IMR-90 (cell line): ENCODE measurements at regions not wholly inside any gene's neighbourhood (a gene's known extent, or its start where the extent isn't known, plus 50 kb on each side); places are given as distances from the start of the nearest gene placed in this dataset.

Source experiments
- CEBPB ChIP-seq: IDR thresholded peaks from 2 replicates; pipeline ENCODE4 v1.6.1; 2012; ENCODE audit warnings: low read depth, low read length, improper control_type of control experiment
- CTCF ChIP-seq: conservative IDR thresholded peaks from 2 replicates; pipeline ENCODE4 v1.5.1; 2012; ENCODE audit warnings: mild to moderate bottlenecking, low read depth, low read length, improper control_type of control experiment
- FOS ChIP-seq: fragments of 150-350 bp; IDR thresholded peaks from 2 replicates; pipeline ENCODE4 v1.6.1; 2016; ENCODE audit warnings: low read depth, low read length
- MAFK ChIP-seq: IDR thresholded peaks from 2 replicates; pipeline ENCODE4 v1.6.1; 2012; ENCODE audit warnings: low read depth, low read length, improper control_type of control experiment
- POLR2A ChIP-seq: IDR thresholded peaks from 2 replicates; pipeline ENCODE4 v1.6.1; 2012; ENCODE audit warnings: mild to moderate bottlenecking, low read depth, low read length
- RAD21 ChIP-seq: IDR thresholded peaks from 2 replicates; pipeline ENCODE4 v1.6.1; 2012; ENCODE audit warnings: low read length, improper control_type of control experiment
- RCOR1 ChIP-seq: IDR thresholded peaks from 2 replicates; pipeline ENCODE4 v1.6.1; 2012; ENCODE audit warnings: mild to moderate bottlenecking, low read length, improper control_type of control experiment; ENCODE audit not compliant: insufficient replicate concordance
- USF2 ChIP-seq: fragments of 150-350 bp; IDR thresholded peaks from 2 replicates; pipeline ENCODE4 v1.6.1; 2017; ENCODE audit warnings: mild to moderate bottlenecking, antibody characterized with exemption, low read length, low read depth

DNA sequence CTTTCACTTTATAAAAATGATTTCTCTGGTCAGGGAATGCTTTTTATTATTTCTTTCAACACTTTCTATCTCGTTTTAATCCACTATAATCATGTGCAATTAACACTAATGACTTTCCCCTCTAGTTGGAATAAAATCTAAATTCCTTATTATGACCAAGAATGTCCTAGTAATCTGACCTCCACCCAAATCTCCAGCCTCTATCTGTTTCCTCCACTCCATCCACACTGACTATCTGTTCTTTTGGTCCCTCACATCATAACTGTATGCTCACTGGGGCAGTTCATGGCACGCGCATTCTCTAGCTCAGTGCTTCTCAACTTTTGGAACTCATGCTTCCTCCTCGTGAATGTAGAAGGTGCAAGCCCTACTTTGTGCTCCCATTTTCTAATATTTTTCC lies 244.7 kb downstream of the POSTN start:
- no peak for TF ChIP-seq RAD21
- TF ChIP-seq USF2, result no peak
- TF ChIP-seq CTCF, result no peak
- no peak for TF ChIP-seq FOS
- no peak for TF ChIP-seq POLR2A
- no peak for TF ChIP-seq MAFK
- no peak for TF ChIP-seq RCOR1
- TF ChIP-seq CEBPB, result no peak
